NCI-H1092 treated with DMSO at 0.1 percent for 48 hours (cell line): ENCODE measurements at regions not wholly inside any gene's neighbourhood (a gene's known extent, or its start where the extent isn't known, plus 50 kb on each side); places are given as distances from the start of the nearest gene placed in this dataset.
"Not testable (repeated sequence)": the region's sequence is repeated elsewhere in the genome, so short reads cannot be mapped to it uniquely, and the experiment has no call there.

ENCODE experiments used
- DNase-seq: peaks from one replicate; lab custom pipeline; 2025; lab: John Stamatoyannopoulos, UW

DNA sequence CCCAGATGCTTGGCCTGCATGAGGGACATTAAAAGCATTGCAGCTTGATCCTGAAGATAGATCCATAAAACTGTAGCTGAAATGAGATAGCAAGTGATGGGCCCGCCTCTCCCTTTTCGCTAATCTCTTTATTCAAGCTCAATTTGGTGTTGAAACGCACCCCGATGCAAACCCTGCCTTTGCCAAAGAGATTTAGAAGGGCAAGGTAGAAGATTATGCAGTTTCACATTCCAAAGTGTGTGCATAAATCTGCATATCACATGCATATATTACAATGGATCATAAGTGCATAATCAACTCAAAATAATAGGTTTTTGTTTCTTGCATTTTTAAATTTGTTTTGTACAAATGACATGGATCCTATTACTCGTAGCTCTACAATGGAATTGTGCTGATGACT lies 80.1 kb upstream of the SHANK2 start:
- DNase-seq = no peak

DNA sequence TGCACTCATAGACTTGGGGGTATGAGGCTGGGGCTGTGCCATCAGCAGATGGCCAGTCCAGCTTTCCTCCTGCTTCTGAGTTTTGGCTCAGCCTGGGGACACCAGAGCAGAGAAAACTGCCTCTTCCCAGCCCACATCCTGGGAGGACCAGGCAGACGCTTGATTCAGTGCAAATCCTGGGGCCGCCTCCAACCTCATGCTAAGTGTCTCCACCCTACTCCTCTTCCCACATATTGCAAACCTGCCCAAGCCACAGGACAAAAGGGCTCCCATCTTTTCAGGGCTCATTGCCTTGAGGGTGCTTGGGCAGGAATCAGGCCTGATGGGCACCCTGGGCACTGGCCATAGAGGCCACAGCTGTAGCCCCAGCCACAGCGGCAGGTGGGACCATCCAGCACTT lies 79.7 kb upstream of the SHANK2 start:
- DNase-seq = no peak

DNA sequence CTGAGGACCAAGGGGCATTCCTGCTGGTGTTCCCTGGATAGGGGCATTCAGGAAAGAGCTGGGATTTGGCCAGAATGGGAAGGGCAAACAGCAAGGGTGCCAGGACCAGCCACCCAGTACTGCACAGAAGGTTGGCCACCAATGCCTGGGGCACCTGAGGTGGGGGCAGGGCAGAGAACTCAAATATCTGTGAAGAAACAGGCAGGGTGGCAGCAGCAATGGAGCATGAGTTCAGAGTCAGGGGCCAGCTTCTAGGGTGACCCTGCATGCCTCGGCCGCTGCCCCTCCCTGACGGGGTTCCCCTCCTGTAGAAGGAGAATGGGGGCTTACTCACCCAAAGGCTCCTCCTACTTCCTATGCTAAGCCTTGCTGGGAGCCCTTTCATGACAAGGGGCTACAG lies 79.3 kb upstream of the SHANK2 start:
- DNase-seq = no peak

DNA sequence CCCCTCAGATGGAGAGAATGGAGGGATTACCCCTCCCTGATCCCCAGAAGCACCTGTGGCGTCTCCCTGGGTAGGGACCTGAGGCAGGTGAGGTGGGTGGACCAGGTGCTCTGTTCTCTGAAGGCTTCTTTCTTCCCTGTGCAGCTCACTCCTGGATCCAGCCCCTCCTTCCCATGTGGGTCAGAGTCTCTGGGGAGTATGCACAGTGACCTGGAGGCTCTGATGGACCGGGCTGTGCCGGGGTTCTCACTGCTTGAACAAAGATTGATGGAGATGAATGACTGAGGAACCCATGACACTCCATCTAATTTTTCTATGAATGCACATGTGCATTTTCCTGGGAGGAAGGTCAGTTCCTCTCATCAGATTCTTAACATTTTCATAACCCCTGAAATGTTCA lies 78.6 kb upstream of the SHANK2 start:
- no peak for DNase-seq

DNA sequence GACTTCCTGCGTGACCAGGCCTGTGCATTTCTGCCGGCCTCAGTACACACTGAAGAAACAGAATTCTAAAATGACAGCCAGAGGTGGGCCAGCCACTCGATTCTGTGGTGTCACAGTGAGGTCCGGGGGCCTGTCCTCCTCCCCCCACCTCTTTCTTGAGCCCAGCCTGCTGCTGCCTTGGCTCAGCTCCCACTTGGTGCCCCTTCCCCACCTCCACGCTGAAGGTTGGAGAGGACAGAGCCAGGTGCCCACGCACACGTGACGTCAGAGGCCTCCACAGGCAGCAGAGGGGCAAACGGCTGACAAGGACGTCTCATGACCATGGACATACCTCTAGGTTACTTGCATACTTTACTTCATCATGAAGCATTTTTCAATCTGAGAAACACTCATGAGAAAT lies 78.0 kb upstream of the SHANK2 start:
- DNase-seq = no peak

DNA sequence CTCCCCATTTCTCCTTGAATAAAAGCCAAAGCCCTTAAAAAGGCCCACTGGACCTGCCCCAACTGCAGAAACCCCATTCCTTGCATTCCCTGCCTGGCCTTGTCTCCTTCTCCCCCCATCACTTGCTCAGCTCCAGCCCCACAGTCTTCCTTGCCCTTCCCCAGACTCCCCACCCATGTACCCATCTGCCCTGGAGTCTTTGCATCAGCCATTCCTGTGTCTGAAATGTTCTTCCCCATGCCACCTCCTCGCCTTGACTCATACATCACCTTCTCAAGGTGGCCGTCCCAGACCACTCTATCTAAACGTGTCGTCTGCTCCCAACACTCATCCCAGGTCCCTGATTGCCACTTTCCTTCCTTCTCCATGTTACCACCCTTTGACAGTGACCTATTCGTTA lies 77.4 kb upstream of the SHANK2 start:
- DNase-seq = no peak

DNA sequence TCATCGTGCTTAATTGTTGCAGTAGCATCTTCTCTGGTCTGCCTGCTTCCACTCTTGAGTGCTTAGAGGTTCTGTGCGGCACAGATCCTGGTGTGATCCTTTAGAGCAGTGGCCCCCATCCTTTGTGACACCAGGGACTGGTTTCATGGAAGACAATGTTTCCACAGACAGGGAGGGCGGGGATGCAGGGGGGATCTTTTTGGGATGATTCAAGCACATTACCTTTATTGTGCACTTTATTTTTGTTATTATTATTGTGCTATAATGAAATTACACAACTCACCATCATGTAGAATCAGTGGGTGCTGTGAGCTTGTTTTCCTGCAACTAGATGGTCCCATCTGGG lies 76.8 kb upstream of the SHANK2 start:
- DNase-seq = no peak

DNA sequence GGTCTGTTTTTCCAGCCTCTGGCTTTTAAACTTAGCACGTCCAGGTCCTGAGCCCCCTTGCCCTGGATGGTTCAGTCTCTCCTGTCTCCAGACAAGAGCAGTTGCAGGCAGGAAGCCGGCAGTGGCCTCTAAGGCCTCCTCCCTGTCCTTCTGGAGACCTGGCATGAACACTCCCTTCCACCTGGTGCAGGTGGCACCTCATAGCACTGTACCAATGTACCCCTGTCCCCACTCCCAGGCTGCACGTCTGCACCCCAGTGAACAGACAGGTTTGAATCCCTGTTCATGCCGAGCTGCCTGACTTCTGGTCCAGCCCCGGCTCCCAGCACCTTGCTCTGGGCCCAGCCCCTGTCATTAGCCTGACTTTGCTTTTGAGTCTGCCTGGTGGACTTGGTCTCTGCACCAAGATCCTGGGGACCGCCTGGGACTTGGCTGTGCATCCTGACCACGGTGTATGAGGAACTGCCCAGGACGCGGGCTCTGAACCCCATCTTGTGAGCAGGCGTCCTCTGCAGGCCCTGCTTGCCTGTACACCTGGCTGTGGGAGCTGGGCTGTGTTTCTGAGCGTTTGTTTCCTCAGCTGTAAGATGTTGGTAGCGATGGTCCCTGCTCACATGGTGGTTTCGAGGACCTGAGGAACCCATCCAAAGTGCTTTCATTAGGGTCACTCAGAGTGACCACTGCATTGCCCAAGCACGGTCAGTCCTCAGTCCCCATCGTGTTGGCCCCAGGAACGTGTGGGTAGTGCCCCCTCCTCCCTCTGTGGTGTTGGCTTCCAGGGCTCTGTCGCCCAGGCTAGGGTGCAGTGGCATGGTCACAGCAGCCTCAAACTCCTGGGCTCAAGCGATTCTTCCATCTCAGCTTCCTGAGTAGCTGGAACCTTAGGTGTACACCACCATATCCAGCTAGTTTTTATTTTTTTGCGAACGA lies 75.0 kb upstream of the SHANK2 start:
- DNase-seq = no peak

DNA sequence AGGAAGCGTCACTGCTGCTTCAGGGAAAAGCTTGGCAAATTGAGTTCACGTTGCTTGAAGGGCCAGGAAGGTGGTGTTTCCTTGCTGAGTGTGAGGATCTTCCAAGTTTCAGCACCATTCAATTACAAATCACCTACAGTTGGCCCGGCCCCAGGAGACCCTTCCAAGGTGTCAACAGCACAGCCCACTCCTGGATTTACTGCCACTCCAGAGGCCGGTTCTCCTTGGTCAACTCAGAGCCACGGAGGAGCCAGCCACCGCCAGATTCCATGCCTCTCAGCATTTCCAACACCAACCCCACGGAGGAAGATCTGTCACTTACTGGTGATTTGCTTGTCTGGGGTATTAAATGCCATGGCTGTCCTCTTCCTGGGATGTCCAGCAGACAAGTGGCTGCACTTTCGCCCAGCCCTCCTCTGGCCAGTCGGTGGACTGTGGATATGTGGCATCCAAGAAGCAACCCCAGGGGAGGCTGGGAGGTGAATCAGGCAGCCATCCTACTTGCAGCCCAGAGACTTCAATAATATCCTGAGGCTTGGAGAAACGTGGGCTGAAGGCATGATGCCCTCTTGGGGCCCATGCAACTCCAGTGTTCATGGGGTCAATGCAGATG lies 74.1 kb upstream of the SHANK2 start:
- no peak for DNase-seq

DNA sequence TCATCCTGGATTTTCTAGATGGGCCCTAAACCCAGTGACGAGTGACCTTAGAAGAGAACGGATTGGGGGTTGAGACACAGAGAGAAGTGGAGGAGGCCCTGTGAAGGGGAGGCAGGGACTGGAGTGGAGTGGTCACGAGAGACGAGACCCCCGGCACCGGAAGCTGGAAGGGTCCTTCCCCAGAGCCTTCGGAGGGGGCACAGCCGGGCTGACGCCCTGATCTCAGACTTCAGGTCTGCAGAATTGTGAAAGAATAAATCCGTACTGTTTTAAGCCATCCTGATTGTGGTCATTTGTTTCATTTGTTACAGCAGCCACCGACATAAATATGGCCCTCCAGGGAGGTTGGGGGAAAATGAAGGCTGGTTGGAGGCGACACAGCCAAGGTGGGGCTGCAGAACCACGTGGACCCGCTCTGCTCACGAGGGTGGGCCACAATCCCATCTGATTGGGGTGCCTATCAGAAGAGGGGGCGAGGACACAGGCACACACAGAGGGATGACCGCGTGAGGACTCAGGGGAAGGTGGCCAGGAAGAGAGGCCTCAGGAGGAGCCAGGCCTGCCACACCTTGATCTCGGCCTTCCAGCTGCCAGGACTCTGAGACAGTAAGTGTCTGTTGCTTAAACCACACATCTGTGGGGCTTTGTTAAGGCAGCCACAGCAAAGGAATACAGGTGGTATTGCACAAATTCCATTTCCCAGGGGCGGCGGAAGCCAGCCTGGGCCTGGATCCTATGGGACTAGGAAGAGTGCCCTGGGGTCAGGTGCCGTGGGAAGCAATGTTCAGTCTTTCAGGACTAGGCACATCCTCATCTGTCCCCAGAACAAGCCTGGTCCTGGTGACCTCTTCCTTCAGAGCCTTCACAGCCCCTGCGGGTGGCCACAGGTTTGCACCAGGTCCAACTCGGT lies 73.3 kb upstream of the SHANK2 start:
- no peak for DNase-seq

DNA sequence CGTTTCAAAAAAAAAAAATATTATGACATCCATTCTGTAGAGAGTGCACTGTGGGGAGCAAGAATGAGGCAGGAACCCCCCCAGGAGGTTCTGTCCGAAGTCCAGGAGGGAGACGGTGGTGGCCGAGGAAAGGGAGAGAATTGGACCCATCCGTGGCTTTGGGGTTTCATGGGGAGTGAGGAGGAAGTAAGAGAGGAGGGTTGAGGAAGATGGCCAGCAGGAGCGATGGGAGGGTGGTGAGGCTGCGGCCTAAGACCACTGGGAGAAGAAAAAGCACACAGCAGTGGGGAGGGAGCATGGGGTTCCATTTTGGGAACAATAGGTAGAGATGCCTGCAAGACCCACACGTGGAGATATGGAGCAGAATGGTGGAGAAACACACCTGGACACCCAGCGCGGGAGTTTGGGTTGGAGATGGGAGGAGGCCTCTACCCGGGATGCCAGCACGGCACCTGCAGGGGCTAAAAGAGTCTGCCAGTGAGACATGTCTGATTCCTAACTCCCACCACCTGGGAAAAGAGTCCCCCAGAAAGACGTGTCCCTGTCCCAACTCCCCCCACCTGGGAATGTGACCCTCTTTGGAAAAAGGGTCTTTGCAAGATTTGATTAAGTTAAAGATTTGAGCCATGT lies 72.5 kb upstream of the SHANK2 start:
- no peak for DNase-seq

DNA sequence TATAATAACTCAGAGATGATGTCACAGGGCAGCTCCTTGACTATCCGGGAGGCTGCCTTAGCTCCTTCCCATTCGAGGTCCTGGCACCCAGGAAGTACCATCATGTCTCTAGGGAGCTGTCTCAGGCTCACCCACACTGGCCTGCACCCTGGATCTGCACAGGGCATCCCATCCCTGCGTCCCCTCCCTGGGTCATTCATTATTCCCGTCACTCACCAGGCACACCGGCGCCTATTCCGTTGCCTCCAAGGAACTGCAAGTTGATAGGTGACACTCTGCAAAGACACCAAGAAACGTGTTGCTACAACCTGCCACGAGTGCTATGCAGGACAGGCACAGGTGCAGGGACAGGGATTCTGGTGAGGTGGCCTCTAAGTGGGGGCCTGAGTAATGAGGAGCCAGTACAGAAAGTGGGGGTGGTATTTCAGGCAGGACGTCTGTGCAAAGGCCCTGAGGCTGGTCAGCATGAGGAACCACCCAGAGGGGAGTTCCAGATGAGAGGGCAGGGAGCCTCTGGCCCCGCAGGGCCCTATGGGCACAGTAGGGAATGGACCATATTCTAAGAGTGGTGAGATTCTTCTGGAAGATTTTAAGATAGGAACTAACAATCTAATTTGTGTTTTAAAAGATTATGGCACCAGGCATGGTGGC lies 71.6 kb upstream of the SHANK2 start:
- DNase-seq = no peak

DNA sequence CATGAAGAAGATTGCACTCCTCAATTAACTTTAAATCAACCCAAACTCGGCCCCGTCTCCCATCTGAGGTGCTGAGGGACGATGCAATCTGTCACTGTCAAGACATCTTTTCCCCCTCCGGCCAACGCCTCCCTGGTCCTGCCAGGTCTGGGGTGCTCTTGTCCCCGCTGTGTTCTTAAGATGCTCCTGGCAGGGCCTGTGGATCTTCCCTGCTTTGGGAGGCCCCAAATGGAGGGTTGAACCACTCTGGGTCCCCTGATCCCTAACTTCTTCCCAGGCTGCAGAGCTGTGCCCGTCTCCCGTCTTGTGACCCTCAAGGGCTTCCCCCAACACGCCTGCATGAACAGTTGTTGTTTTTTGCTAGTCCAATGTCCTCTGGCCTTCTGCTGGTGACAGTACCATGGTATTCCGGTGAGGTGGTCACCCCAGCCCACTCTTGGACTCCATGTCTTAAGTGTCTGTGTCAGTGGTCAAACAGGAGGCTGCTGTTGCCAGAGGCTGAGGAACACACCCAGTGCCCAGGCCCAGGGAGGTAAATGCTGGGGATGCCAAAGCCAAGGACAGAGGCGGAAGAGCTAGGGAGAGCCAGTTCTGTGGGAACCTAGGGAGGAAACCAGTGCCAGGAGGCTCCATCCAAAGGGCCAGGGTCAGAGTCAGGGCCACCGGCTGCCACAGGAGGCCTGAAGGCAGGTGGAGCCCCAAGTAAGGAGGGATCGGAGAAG lies 70.6 kb upstream of the SHANK2 start:
- DNase-seq = no peak

DNA sequence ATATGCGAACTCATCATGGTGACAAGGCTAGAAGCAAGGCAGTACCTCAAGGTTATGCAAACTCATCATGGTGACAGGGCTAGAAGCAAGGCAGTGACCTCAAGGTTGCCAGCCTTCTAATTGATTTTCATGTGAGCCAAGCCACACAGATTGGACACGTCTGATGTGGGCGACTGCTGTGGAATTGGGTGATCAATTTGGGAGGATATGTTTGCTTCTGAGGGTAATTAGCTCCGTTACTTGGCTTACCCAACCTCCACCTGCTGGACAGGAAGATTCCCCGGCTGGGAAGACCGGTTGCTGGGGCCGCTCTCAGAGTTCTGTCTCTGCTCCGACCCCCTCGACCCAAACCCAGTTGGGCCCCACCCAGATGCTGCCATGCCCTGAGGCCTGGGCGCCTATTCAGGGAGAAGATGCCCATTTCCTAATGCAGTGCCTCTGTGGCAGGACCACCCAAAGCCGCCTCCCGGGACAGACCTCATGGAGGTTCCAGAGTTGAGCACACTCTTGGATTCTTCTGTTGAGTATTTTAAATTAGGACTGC lies 69.9 kb upstream of the SHANK2 start:
- DNase-seq = no peak

DNA sequence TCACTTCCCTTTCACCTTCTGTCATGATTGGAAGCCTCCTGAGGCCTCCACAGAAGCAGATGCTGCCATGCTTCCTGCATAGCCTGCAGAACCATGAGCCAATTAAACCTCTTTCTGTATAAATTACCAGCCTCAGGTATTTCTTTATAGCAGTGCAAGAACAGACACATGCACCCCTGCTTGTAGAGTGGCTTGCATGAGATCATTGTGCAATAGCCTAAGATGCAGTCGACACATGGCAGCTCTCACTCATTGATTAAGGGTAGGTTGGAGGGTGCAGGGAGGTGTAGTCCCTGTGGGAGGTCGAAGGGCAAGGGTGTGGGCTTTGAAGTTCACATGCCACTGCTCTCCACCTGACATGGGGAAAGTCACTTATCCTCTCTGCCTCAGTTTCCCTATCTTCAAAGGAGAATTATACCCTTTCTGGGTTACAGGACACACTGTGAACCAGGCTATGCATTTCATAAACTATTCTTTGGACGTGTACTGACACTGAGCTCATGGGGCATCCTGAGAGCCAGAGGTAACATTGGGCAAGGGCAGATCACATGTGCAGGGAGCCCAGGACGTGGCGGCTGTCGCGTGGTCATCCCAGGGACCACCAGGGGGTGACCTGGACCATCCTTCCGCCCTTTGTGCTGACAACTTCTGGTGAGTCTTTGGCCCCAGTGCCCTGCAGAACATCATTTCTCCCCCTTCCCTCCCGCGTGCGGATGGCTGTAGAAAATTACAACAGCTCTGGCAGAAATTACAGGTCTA lies 69.2 kb upstream of the SHANK2 start:
- no peak for DNase-seq

DNA sequence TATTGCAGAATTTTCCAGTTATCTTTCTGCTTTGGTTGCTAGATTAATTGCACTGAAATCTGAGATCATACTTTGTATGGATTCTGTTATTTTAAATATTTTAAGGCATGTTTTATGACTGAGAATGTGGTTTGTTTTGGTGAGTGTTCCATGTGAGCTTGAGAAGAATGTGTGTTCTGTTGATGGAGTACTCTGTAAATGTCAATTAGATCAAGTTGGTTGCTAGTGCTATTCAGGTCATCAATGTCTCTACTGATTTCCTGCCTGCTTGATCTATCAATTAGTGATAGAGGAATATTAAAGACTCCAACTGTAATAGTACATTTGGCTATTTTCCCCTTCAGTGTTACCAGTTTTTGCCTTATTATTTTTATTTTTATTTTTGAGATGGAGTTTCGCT lies 64.3 kb upstream of the SHANK2 start:
- no peak for DNase-seq

DNA sequence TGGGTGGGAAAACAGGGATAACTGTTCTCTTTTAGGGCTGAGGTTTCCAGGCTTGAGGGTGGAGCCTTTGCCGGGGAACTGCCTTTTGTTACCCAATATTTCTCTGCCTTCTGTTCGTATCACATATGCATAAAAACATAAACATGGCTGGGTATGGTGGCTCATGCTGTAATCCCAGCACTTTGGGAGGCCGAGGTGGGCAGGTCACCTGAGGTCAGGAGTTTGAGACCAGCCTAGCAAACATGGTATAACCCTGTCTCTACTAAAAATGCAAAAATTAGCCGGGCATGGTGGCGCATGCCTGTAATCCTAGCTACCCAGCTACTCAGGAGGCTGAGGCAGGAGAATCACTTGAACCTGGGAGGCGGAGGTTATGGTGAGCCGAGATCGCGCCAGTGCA lies 60.2 kb upstream of the SHANK2 start:
- not testable (repeated sequence) for DNase-seq

DNA sequence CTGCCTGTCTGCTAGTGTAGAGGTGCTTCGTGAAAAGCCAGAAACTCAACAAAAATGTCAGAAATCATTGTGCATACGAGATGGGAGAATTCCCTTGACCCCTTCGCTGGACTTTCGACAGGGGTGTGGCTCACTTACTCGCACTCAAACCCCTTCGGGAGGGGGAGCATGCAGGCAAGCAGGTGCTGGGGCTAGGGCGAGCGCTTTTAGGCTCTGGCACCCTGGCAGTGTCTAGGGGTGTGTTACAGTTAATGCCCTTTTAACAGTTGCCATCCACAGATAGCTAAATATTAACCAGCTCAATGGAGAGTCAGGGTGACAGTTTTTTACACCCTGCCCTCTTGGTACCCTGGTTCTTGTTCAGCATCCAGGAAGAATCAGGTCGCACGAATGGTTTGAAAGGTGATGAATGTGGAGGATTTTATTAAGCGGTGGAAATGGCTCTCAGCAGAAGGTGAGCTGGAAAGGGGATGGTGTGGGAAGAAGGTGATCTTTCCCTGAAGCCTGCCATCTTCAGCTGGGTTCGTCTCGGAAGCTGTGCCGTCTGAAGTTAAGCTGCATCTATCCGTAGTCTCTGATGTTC lies 59.6 kb upstream of the SHANK2 start:
- DNase-seq = no peak

DNA sequence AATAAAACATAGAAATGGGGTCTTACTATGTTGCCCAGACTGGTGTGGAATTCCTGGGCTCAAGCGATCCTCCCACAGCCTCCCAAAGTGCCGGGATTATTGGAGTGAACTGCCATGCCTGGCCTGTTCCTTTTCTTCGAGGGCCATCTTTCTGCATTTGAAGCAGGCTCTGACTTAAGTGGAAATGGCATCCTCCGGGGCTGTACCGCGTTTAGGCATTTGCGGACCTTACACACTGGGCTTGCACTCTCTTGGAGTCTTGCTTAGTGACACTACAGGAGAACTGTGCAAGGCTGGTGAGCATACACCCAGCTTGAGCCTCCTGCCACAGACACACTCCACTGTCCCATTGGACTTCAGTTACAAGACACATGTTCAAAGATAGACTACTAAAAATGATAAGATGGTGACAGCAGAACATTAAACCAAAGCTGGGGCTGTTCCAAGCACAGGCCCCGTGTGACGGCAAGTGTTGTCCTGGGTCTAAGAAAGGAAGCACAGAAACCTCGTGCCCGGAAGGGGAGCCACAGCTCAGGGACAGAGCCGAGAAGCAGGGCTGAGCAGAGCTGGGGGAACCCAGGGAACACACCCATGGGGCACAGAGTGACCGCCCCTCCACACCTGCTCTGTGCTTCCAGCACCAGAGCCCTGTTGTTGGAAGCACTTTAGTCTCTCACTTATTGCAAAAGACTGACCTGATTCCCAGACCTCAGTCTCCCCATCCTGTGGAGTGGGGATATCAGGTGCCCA lies 59.0 kb upstream of the SHANK2 start:
- no peak for DNase-seq
